Hepatocyte (in vitro differentiated cells): ENCODE measurements at regions not wholly inside any gene's neighbourhood (a gene's known extent, or its start where the extent isn't known, plus 50 kb on each side); places are given as distances from the start of the nearest gene placed in this dataset.

Experiments used
- EZH2 ChIP-seq: fragments of 200-600 bp; sonication (generic); IDR thresholded peaks from 2 replicates; pipeline ENCODE4 v1.6.1; 2016; ENCODE audit warnings: antibody characterized with exemption, mild to moderate bottlenecking, borderline replicate concordance
- TF ChIP-seq, protein P1 (sequence below): fragments of 200-600 bp; sonication (generic); IDR thresholded peaks from 2 replicates; pipeline ENCODE4 v1.5.1; 2016; ENCODE audit warnings: antibody characterized with exemption, mild to moderate bottlenecking; ENCODE audit not compliant: poor library complexity

DNA sequence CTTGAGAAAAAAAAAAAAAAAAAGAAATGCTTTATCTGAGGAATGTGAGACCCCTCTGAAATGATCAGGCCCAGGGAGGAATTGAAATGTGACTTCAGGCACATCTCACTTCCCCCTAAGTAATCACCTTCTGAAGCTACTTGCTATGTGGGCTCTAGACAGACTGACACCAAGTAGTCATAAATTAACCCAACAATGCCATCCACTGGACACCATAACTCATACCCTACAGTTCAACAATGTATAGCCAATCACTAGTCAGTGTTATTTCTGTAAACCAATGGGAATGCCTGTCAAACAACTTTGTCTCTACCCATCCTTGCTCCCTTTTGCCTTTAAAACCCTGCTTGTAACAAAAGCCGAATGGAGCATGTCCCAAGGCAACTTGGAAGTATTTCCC, 182.7 kb upstream of the TMPO start:
- TF ChIP-seq, protein P1, sequence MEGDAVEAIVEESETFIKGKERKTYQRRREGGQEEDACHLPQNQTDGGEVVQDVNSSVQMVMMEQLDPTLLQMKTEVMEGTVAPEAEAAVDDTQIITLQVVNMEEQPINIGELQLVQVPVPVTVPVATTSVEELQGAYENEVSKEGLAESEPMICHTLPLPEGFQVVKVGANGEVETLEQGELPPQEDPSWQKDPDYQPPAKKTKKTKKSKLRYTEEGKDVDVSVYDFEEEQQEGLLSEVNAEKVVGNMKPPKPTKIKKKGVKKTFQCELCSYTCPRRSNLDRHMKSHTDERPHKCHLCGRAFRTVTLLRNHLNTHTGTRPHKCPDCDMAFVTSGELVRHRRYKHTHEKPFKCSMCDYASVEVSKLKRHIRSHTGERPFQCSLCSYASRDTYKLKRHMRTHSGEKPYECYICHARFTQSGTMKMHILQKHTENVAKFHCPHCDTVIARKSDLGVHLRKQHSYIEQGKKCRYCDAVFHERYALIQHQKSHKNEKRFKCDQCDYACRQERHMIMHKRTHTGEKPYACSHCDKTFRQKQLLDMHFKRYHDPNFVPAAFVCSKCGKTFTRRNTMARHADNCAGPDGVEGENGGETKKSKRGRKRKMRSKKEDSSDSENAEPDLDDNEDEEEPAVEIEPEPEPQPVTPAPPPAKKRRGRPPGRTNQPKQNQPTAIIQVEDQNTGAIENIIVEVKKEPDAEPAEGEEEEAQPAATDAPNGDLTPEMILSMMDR, result no peak
- TF ChIP-seq EZH2, result no peak
